HG03175 (cell line): ENCODE measurements at regions not wholly inside any gene's neighbourhood (a gene's known extent, or its start where the extent isn't known, plus 50 kb on each side); places are given as distances from the start of the nearest gene placed in this dataset.
"Not testable (repeated sequence)": the region's sequence is repeated elsewhere in the genome, so short reads cannot be mapped to it uniquely, and the experiment has no call there.

ENCODE experiments used
- ATAC-seq: cut with Tn5 transposase; IDR thresholded peaks from one replicate; pipeline ENCODE4 v1.9.1; 2021; ENCODE audit warnings: mild to moderate bottlenecking, moderate library complexity; ENCODE audit not compliant: unreplicated experiment

GRCh38 chrX:10676235-10676957 lies 56.0 kb upstream of the MID1 start:
- ATAC-seq: no peak

- ATAC-seq: no peak
Observed at GRCh38 chrX:10677490-10677889, 57.1 kb upstream of the MID1 start.

GRCh38 chrX:10679387-10679786 lies 59.0 kb upstream of the MID1 start:
- ATAC-seq: no peak

- no peak for ATAC-seq
Observed at GRCh38 chrX:10681167-10681566, 60.8 kb upstream of the MID1 start.

- ATAC-seq: not testable (repeated sequence)
Observed at GRCh38 chrX:10683631-10684030, 63.2 kb upstream of the MID1 start.

- ATAC-seq: no peak
Observed at GRCh38 chrX:10685923-10686595, 65.7 kb upstream of the MID1 start.

- not testable (repeated sequence) for ATAC-seq
Observed at GRCh38 chrX:10691751-10692150, 71.4 kb upstream of the MID1 start.

GRCh38 chrX:10697616-10698317 lies 77.4 kb upstream of the MID1 start:
- ATAC-seq: no peak

- ATAC-seq: no peak
Observed at GRCh38 chrX:10698318-10698640, 77.9 kb upstream of the MID1 start.

- no peak for ATAC-seq
Observed at GRCh38 chrX:10702031-10702430, 81.6 kb upstream of the MID1 start.

- ATAC-seq: not testable (repeated sequence)
Observed at GRCh38 chrX:10706342-10706741, 86.0 kb upstream of the MID1 start.

GRCh38 chrX:10707773-10708172 lies 87.4 kb upstream of the MID1 start:
- ATAC-seq: no peak

- ATAC-seq: no peak
Observed at GRCh38 chrX:10709276-10709675, 88.9 kb upstream of the MID1 start.

- no peak for ATAC-seq
Observed at GRCh38 chrX:10714531-10714930, 94.1 kb upstream of the MID1 start.

GRCh38 chrX:10722851-10723250 lies 102.5 kb upstream of the MID1 start:
- ATAC-seq: no peak

GRCh38 chrX:10725071-10725470 lies 104.7 kb upstream of the MID1 start:
- no peak for ATAC-seq

GRCh38 chrX:10726647-10727046 lies 106.3 kb upstream of the MID1 start:
- no peak for ATAC-seq

GRCh38 chrX:10728806-10729389 lies 108.5 kb upstream of the MID1 start:
- ATAC-seq: no peak

GRCh38 chrX:10739426-10739825 lies 119.0 kb upstream of the MID1 start:
- ATAC-seq: no peak

GRCh38 chrX:10741003-10741402 lies 120.6 kb upstream of the MID1 start:
- no peak for ATAC-seq

- ATAC-seq: no peak
Observed at GRCh38 chrX:10741550-10741949, 121.2 kb upstream of the MID1 start.

- no peak for ATAC-seq
Observed at GRCh38 chrX:10743476-10743875, 123.1 kb upstream of the MID1 start.
